ENCODE measurements at regions not wholly inside any gene's neighbourhood (a gene's known extent, or its start where the extent isn't known, plus 50 kb on each side); places are given as distances from the start of the nearest gene placed in this dataset.
"Not testable (repeated sequence)": the region's sequence is repeated elsewhere in the genome, so short reads cannot be mapped to it uniquely, and the experiment has no call there.

DNA sequence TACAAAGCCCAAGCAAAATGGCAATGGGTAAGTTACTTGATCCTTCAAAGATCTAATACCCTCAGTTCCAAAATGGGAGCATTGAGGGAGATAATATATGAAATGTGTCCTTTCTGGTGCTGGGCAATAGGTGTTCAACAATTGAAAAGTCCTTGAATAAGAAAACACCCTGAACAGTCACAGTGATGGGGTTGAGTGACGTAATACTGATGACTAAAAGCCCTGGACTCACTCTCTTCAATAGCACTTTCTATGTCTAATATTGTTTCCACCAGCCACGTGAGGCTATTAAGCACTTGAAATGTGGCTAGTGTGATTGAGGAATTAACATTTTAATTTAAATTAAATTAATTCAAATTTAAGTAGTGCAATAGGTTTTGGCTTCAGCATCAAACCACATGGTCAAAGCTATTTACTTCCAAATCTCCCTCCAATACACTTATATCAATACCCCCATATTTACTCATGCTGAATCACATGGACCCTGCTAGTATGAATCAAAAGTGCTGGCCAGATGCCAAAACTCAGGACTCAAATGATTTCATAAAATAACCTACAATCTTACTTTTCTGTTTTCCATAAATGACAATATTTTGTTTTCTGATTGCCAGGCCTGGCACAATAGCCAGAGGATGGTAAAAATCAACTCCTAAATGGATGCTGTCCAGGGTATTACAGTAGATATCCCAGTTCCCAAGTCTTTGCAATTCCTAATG lies 516.2 kb downstream of the HAPSTR1 start:
- Mint-ChIP-seq H3K4me1 (ENCODE audit: low read depth) (no peaks in the 10 kb centered on the region), H3K9me3 (peaks cover 11% of the 10 kb centered on the region), H3K27me3 (ENCODE audit: low read depth) (no peaks in the 10 kb centered on the region), H3K36me3 (ENCODE audit: low read depth) (no peaks in the 10 kb centered on the region), H3K27ac (no peak overlapping the region), H3K4me3 (ENCODE audit: low read depth) (no peak overlapping the region)
- intact Hi-C loops (cut with micrococcal nuclease): no loop called here
- no peak for DNase-seq (ENCODE audit: low spot score)

GRCh38 chr16:9610727-9611126 lies 519.3 kb downstream of the HAPSTR1 start:
- intact Hi-C loops (cut with micrococcal nuclease): no loop called here
- no peak for DNase-seq (ENCODE audit: low spot score)
- Mint-ChIP-seq H3K27ac (no peak overlapping the region), H3K4me3 (ENCODE audit: low read depth) (no peak overlapping the region), H3K36me3 (ENCODE audit: low read depth) (no peaks in the 10 kb centered on the region), H3K4me1 (ENCODE audit: low read depth) (no peaks in the 10 kb centered on the region), H3K9me3 (peaks cover 11% of the 10 kb centered on the region), H3K27me3 (ENCODE audit: low read depth) (no peaks in the 10 kb centered on the region)

- H3K27ac Mint-ChIP-seq: no peak overlapping the region
- intact Hi-C loops (cut with micrococcal nuclease): no loop called here
- H3K4me3 Mint-ChIP-seq (ENCODE audit: low read depth): no peak overlapping the region
- no peak for DNase-seq (ENCODE audit: low spot score)
- no peaks in the 10 kb centered on the region for H3K36me3 Mint-ChIP-seq (ENCODE audit: low read depth)
- no peaks in the 10 kb centered on the region for H3K27me3 Mint-ChIP-seq (ENCODE audit: low read depth)
- H3K9me3 Mint-ChIP-seq: peaks cover 11% of the 10 kb centered on the region
- H3K4me1 Mint-ChIP-seq (ENCODE audit: low read depth): no peaks in the 10 kb centered on the region
These were observed 520.8 kb downstream of the HAPSTR1 start for GRCh38 chr16:9612267-9612666.

DNA sequence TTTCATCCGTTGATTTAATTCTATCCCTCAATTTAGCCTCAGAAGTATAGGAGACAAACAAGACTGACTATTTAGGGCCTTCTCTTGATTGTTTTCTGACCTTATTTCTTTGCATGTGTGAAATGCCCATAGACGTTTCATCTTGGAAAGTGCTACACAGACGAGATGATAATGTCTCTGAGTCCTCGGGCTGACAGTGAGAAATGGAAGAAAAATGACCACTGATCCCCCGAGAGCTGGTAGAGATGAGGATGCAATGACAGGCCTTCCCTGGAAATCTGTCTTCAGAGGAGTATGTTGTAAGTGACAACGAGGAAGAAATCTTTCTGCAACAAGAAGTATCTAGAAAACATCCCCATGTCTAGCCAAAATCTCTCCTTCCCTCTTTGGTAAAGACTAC lies 522.9 kb downstream of the HAPSTR1 start:
- H3K4me1 Mint-ChIP-seq (ENCODE audit: low read depth): no peaks in the 10 kb centered on the region
- H3K4me3 Mint-ChIP-seq (ENCODE audit: low read depth): no peak overlapping the region
- no peak for DNase-seq (ENCODE audit: low spot score)
- intact Hi-C loops (cut with micrococcal nuclease): no loop called here
- no peaks in the 10 kb centered on the region for H3K36me3 Mint-ChIP-seq (ENCODE audit: low read depth)
- H3K27me3 Mint-ChIP-seq (ENCODE audit: low read depth): no peaks in the 10 kb centered on the region
- no peaks in the 10 kb centered on the region for H3K9me3 Mint-ChIP-seq
- H3K27ac Mint-ChIP-seq: no peak overlapping the region

GRCh38 chr16:9622268-9622667 lies 530.8 kb downstream of the HAPSTR1 start:
- H3K4me1 Mint-ChIP-seq (ENCODE audit: low read depth): no peaks in the 10 kb centered on the region
- intact Hi-C loops (cut with micrococcal nuclease): no loop called here
- no peak overlapping the region for H3K27ac Mint-ChIP-seq
- no peaks in the 10 kb centered on the region for H3K9me3 Mint-ChIP-seq
- H3K27me3 Mint-ChIP-seq (ENCODE audit: low read depth): no peaks in the 10 kb centered on the region
- H3K4me3 Mint-ChIP-seq (ENCODE audit: low read depth): no peak overlapping the region
- H3K36me3 Mint-ChIP-seq (ENCODE audit: low read depth): no peaks in the 10 kb centered on the region
- DNase-seq (ENCODE audit: low spot score): no peak

GRCh38 chr16:9625122-9625521 lies 533.7 kb downstream of the HAPSTR1 start:
- no peak overlapping the region for H3K27ac Mint-ChIP-seq
- intact Hi-C loops (cut with micrococcal nuclease): no loop called here
- H3K4me3 Mint-ChIP-seq (ENCODE audit: low read depth): no peak overlapping the region
- no peaks in the 10 kb centered on the region for H3K36me3 Mint-ChIP-seq (ENCODE audit: low read depth)
- no peaks in the 10 kb centered on the region for H3K9me3 Mint-ChIP-seq
- DNase-seq (ENCODE audit: low spot score): no peak
- H3K4me1 Mint-ChIP-seq (ENCODE audit: low read depth): no peaks in the 10 kb centered on the region
- no peaks in the 10 kb centered on the region for H3K27me3 Mint-ChIP-seq (ENCODE audit: low read depth)

DNA sequence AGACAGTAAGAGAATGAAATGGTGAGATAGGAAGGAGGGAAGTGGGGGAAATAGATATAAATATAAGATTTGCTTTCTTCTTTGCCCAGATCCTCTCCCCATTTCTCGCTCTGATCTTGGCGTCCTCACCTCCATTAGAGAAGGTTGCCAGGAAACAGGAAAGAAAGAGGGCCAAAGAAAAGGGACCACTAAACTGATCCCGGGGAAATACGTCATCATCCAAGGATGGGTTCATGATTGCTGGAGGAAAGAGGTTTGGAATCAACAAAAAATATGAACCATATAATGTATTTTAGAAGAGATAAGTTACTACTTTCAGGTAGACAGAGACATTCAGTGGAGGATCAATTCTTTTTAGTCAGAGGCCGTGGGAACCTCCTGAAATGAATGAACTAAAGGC lies 536.0 kb downstream of the HAPSTR1 start:
- no peaks in the 10 kb centered on the region for H3K4me1 Mint-ChIP-seq (ENCODE audit: low read depth)
- intact Hi-C loops (cut with micrococcal nuclease): no loop called here
- no peak overlapping the region for H3K4me3 Mint-ChIP-seq (ENCODE audit: low read depth)
- no peaks in the 10 kb centered on the region for H3K36me3 Mint-ChIP-seq (ENCODE audit: low read depth)
- DNase-seq (ENCODE audit: low spot score): no peak
- no peak overlapping the region for H3K27ac Mint-ChIP-seq
- no peaks in the 10 kb centered on the region for H3K27me3 Mint-ChIP-seq (ENCODE audit: low read depth)
- peaks cover 8% of the 10 kb centered on the region for H3K9me3 Mint-ChIP-seq

GRCh38 chr16:9630119-9630518 lies 538.7 kb downstream of the HAPSTR1 start:
- Mint-ChIP-seq H3K27ac (no peak overlapping the region), H3K9me3 (peaks cover 9% of the 10 kb centered on the region), H3K4me3 (ENCODE audit: low read depth) (no peak overlapping the region), H3K36me3 (ENCODE audit: low read depth) (no peaks in the 10 kb centered on the region), H3K27me3 (ENCODE audit: low read depth) (no peaks in the 10 kb centered on the region), H3K4me1 (ENCODE audit: low read depth) (no peaks in the 10 kb centered on the region)
- intact Hi-C loops (cut with micrococcal nuclease): no loop called here
- DNase-seq (ENCODE audit: low spot score): no peak

DNA sequence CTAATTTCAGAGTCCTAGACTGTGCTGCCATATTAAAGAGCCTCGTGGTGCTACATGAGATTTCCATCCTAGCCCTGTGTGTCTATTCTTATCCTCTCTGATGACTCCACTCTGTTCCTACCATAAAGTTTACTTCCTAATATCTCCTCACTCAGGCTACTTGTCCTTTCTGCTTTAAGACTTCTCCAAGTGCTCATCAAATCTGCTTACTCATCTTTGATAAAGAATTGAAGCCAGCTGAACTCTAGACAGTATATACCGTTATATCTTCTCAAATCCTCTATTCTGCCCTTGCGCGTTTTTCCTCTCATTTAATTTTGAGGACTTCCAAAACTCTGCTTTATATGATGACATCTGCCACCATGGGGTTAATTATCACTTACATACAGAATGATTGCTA lies 539.5 kb downstream of the HAPSTR1 start:
- no peaks in the 10 kb centered on the region for H3K36me3 Mint-ChIP-seq (ENCODE audit: low read depth)

DNA sequence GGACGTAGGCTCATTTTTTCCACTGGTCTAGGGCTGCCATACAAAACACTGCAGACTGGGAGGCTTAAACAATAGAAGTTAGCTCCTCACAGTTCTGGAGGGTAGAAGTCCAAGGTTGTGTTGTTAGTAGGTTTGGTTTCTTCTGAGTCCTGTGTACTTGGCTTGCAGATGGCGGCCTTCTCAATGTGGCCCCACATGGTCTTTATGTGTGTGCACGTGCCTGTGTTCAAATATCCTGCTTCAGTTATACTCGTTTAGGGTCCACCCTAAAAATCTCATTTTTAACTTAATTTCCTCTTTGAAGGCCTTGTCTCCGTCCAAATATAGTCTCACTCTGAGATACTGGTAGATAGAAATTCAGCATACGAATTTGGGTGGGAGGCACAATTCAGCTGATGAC lies 542.4 kb downstream of the HAPSTR1 start:
- Mint-ChIP-seq H3K9me3 (peaks cover 14% of the 10 kb centered on the region), H3K4me1 (ENCODE audit: low read depth) (no peaks in the 10 kb centered on the region), H3K27ac (no peak overlapping the region), H3K27me3 (ENCODE audit: low read depth) (no peaks in the 10 kb centered on the region), H3K36me3 (ENCODE audit: low read depth) (no peaks in the 10 kb centered on the region), H3K4me3 (ENCODE audit: low read depth) (no peak overlapping the region)
- DNase-seq (ENCODE audit: low spot score): no peak
- intact Hi-C loops (cut with micrococcal nuclease): no loop called here

More for the DNA sequence above, 539.5 kb downstream of the HAPSTR1 start:
- Mint-ChIP-seq H3K4me3 (ENCODE audit: low read depth) (no peak overlapping the region), H3K27ac (no peak overlapping the region), H3K4me1 (ENCODE audit: low read depth) (no peaks in the 10 kb centered on the region), H3K9me3 (peaks cover 10% of the 10 kb centered on the region), H3K27me3 (ENCODE audit: low read depth) (no peaks in the 10 kb centered on the region)
- no peak for DNase-seq (ENCODE audit: low spot score)
- intact Hi-C loops (cut with micrococcal nuclease): no loop called here

DNA sequence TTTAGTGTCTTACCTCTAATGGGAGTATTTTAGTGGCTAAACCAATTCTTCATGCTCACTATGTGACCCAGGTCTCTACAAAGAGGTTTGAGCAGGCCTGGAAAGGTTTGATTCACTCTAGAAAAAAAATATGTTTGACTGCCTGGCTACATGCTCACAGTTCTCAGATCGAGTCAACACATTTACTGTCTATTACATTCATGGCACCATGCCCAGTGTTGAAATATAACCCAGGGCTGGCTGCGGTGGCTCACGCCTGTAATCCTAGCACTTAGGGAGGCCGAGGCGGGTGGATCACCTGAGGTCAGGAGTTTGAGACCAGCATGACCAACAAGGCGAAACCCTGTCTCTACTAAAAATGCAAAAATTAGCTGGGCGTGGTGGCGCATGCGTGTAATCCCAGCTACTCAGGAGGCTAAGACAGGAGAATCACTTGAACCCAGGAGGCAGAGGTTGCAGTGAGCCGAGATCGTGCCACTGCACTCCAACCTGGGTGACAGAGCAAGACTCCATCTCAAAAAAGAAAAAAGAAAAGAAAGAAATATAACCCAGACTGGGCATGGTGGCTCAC lies 543.8 kb downstream of the HAPSTR1 start:
- H3K27me3 Mint-ChIP-seq (ENCODE audit: low read depth); DNase-seq (ENCODE audit: low spot score); intact Hi-C loops (cut with micrococcal nuclease); H3K4me3 Mint-ChIP-seq (ENCODE audit: low read depth); H3K4me1 Mint-ChIP-seq (ENCODE audit: low read depth); H3K27ac Mint-ChIP-seq; H3K36me3 Mint-ChIP-seq (ENCODE audit: low read depth): not testable (repeated sequence)
- peaks cover 14% of the 10 kb centered on the region for H3K9me3 Mint-ChIP-seq

DNA sequence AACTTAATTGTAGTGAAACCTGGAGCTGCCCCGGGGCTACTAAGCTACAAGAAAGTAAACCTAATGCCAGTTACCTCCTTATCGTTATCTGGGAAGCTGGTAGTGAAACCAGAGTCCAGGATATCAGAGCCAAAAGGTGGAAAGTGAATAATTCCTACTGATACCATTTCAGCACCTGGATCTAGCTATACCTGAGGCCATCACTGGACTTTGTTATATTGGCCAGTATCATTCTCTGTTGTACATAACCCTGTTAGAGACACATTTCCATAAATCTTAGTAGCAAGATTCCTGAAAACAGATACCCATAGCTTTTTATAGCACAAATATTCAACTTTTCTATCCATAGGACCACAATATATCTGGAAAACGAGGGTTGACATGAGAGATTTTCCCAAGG lies 538.0 kb downstream of the GRIN2A start:
- no peaks in the 10 kb centered on the region for H3K4me1 Mint-ChIP-seq (ENCODE audit: low read depth)
- no peak overlapping the region for H3K27ac Mint-ChIP-seq
- DNase-seq (ENCODE audit: low spot score): no peak
- no peak overlapping the region for H3K4me3 Mint-ChIP-seq (ENCODE audit: low read depth)
- intact Hi-C loops (cut with micrococcal nuclease): no loop called here
- no peaks in the 10 kb centered on the region for H3K36me3 Mint-ChIP-seq (ENCODE audit: low read depth)
- H3K9me3 Mint-ChIP-seq: no peaks in the 10 kb centered on the region
- H3K27me3 Mint-ChIP-seq (ENCODE audit: low read depth): no peaks in the 10 kb centered on the region

DNA sequence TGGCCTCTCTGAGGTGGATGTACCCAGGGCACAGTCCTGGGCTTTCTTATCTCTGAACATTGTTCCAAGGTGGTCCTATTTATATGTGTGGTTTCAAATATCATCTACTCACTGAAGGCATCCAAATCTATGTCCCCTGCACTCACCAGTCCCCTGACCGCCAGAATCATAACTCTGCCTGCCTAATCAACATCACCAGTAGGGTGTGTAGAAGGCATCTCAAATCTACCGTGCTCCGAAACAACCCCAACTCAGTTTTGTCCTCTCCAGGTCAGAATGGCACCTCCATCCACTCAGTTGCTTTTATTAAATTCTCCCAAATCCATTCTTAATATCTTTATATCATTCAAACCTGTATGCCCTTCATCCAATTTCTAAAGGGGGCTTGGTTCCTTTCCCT lies 536.3 kb downstream of the GRIN2A start:
- no peak for DNase-seq (ENCODE audit: low spot score)
- Mint-ChIP-seq H3K9me3 (no peaks in the 10 kb centered on the region), H3K27me3 (ENCODE audit: low read depth) (no peaks in the 10 kb centered on the region), H3K4me1 (ENCODE audit: low read depth) (no peaks in the 10 kb centered on the region), H3K4me3 (ENCODE audit: low read depth) (no peak overlapping the region), H3K36me3 (ENCODE audit: low read depth) (no peaks in the 10 kb centered on the region), H3K27ac (no peak overlapping the region)
- intact Hi-C loops (cut with micrococcal nuclease): no loop called here

Data from activated T-helper 2 cell treated with anti-CD3 and anti-CD28 coated beads, Interferon-gamma antibody, Interleukin-2, Interleukin-4, amounts not matched to agents 10 μg/mL and 5 μg/mL and 100 μg/mL, durations not matched to agents 14 hours and 24 hours and 36 hours (primary cell).